ENCODE measurements at regions not wholly inside any gene's neighbourhood (a gene's known extent, or its start where the extent isn't known, plus 50 kb on each side); places are given as distances from the start of the nearest gene placed in this dataset.

GRCh38 chr11:28476049-28476448, 367.9 kb downstream of the METTL15 start:
- DNase-seq (ENCODE audit: low spot score) = no peak

- no peak for DNase-seq (ENCODE audit: low spot score)
Measured at GRCh38 chr11:28472904-28473303, 364.7 kb downstream of the METTL15 start.

- no peak for DNase-seq (ENCODE audit: low spot score)
Measured at GRCh38 chr11:28471537-28471936, 363.3 kb downstream of the METTL15 start.

- no peak for DNase-seq (ENCODE audit: low spot score)
Measured at GRCh38 chr11:28470180-28470579, 362.0 kb downstream of the METTL15 start.

GRCh38 chr11:28466506-28466905, 358.3 kb downstream of the METTL15 start:
- DNase-seq (ENCODE audit: low spot score) = no peak

- no peak for DNase-seq (ENCODE audit: low spot score)
Measured at GRCh38 chr11:28464252-28464867, 356.2 kb downstream of the METTL15 start.

GRCh38 chr11:28463826-28464225, 355.6 kb downstream of the METTL15 start:
- no peak for DNase-seq (ENCODE audit: low spot score)

GRCh38 chr11:28461846-28462245, 353.7 kb downstream of the METTL15 start:
- no peak for DNase-seq (ENCODE audit: low spot score)

- no peak for DNase-seq (ENCODE audit: low spot score)
Measured at GRCh38 chr11:28461338-28461737, 353.1 kb downstream of the METTL15 start.

GRCh38 chr11:28460348-28460747, 352.2 kb downstream of the METTL15 start:
- no peak for DNase-seq (ENCODE audit: low spot score)

- DNase-seq (ENCODE audit: low spot score) = no peak
Measured at GRCh38 chr11:28459912-28460311, 351.7 kb downstream of the METTL15 start.

- DNase-seq (ENCODE audit: low spot score) = no peak
Measured at GRCh38 chr11:28457481-28458065, 349.4 kb downstream of the METTL15 start.

GRCh38 chr11:28448186-28448585, 340.0 kb downstream of the METTL15 start:
- DNase-seq (ENCODE audit: low spot score) = peak; percentile 14

- DNase-seq (ENCODE audit: low spot score) = peak; percentile 42
Measured at GRCh38 chr11:28447226-28447625, 339.0 kb downstream of the METTL15 start.

- no peak for DNase-seq (ENCODE audit: low spot score)
Measured at GRCh38 chr11:28442131-28442530, 333.9 kb downstream of the METTL15 start.

GRCh38 chr11:28439403-28439802, 331.2 kb downstream of the METTL15 start:
- no peak for DNase-seq (ENCODE audit: low spot score)

GRCh38 chr11:28420099-28420498, 311.9 kb downstream of the METTL15 start:
- DNase-seq (ENCODE audit: low spot score) = no peak

- DNase-seq (ENCODE audit: low spot score) = no peak
Measured at GRCh38 chr11:28417601-28418323, 309.6 kb downstream of the METTL15 start.

GRCh38 chr11:28412029-28412428, 303.8 kb downstream of the METTL15 start:
- DNase-seq (ENCODE audit: low spot score) = no peak

- no peak for DNase-seq (ENCODE audit: low spot score)
Measured at GRCh38 chr11:28401446-28401845, 293.3 kb downstream of the METTL15 start.

GRCh38 chr11:28400331-28401100, 292.3 kb downstream of the METTL15 start:
- peak; percentile 6 for DNase-seq (ENCODE audit: low spot score)

GRCh38 chr11:28393348-28393747, 285.2 kb downstream of the METTL15 start:
- no peak for DNase-seq (ENCODE audit: low spot score)

- peak; percentile 47 for DNase-seq (ENCODE audit: low spot score)
Measured at GRCh38 chr11:28384418-28384817, 276.2 kb downstream of the METTL15 start.

Measured in kidney tubule cell (primary cell).